ENCODE measurements at regions not wholly inside any gene's neighbourhood (a gene's known extent, or its start where the extent isn't known, plus 50 kb on each side); places are given as distances from the start of the nearest gene placed in this dataset.

DNA sequence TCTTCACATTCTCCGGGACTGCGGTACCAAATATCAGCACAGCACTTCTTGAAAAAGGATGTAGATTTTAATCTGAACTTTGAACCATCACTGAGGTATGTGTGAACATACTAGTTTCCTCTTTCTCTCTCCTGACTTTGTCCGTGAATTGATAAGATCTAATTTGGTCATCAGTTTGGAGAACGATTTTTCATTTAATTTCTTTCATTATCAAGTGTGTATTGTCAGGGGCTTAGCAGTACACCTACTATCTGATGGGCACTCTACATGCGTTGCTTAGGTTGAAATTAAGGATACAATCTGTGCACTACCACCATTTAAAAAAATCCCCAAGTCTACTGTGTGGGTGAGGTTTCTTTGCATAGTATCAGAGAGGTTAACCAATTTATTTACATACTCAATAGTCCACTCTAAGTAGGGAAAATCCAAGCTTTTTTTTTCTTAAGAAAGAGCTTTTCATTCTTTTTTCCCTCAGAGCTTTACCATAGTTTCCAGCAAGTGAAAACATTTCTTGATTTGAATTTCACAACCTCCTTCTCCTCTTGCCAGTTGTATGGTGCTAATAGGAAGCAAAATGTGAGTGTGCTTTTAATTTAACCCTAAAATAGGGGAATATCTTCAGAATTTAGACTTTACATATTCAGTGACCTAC is 105.4 kb upstream of the ESR1 start:
- DNase-seq (ENCODE audit: low spot score): no peak

DNA sequence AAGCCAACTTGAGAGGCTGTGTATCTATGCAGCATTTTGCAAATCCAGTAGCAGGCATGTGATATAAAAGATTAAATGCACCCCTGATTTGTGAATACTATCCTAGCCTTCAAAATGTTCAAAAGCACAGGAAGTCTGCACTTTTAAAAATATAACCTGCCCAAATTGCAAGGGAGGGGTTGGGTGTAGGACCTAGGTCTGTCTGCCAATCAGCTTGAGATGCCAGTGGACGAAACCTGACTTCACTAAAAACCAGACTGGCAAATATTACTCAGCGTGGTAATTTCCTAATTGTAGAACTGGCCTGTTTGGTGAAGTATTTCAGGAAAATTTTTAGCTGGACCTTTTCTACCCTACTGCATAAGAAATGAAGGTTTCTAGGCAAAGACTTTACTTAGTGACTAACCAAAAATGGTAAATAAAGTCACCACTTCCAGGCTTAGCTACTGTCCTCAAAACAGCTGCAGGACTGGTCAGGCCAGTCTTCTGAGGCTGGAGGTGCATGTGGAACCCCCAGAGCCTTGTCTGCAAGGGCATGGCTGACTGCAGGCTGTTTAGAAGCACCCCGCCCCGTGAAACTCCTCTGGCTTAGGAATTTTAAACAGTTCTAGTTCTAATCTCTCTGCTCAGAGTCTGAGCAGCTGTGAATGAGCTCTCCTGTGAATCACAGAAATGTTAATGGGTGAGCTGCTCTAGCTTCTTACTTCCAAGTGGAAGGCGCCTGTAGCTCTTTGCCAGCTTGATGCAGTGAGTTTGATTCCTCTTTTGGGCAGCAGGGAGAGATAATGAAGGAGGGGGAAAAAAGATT is 104.4 kb upstream of the ESR1 start:
- no peak for DNase-seq (ENCODE audit: low spot score)

- no peak for DNase-seq (ENCODE audit: low spot score)
Observed at GRCh38 chr6:151704383-151704782, 103.1 kb upstream of the ESR1 start.

- DNase-seq (ENCODE audit: low spot score): no peak
Observed at GRCh38 chr6:151705993-151706733, 101.3 kb upstream of the ESR1 start.

GRCh38 chr6:151709329-151709728 is 98.2 kb upstream of the ESR1 start:
- DNase-seq (ENCODE audit: low spot score): no peak

GRCh38 chr6:151716526-151716932 is 91.0 kb upstream of the ESR1 start:
- peak; percentile 64 for DNase-seq (ENCODE audit: low spot score)

DNA sequence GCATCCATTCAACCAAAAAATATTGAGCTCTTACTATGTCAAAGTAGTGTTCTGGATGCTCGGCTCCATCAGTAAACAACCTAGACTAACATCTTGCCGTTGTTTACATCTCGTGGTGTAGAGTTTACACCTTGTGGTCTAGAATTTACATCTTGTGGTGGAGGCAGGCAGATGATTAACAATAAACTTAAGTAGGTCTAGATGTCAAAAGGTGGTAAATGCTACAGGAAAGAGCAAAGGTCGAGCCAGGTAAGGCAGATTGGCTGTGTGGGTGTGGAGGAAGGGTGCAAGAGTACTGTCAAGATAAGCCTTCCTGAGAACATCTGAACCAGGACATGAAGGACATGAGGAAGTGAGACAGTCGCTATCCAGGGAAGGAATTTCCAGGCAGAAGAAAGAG is 88.4 kb upstream of the ESR1 start:
- no peak for DNase-seq (ENCODE audit: low spot score)

GRCh38 chr6:151721146-151721545 is 86.3 kb upstream of the ESR1 start:
- DNase-seq (ENCODE audit: low spot score): no peak

- DNase-seq (ENCODE audit: low spot score): no peak
Observed at GRCh38 chr6:151721671-151722070, 85.8 kb upstream of the ESR1 start.

DNA sequence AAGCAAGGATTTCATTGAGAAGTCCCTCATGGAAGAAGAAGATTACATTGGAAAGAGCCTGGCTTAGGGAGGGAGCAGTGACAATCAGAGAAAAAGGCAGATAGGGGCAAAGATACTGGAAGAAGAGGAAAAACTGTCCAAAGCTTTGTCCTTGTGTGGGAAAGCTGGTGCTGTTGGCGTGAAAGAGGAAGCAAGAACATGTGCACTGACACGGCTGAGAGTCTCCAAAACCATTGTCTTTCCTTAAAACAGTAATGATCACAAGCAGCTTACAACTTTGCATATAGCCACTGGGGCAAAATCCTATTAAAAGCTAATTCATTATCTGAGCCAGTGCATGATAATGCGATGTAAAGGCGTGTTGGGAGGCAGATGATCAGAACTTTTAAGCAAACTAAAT is 85.1 kb upstream of the ESR1 start:
- no peak for DNase-seq (ENCODE audit: low spot score)

GRCh38 chr6:151723152-151723551 is 84.3 kb upstream of the ESR1 start:
- no peak for DNase-seq (ENCODE audit: low spot score)

GRCh38 chr6:151729829-151730495 is 77.5 kb upstream of the ESR1 start:
- DNase-seq (ENCODE audit: low spot score): no peak

GRCh38 chr6:151730496-151730870 is 77.0 kb upstream of the ESR1 start:
- no peak for DNase-seq (ENCODE audit: low spot score)

DNA sequence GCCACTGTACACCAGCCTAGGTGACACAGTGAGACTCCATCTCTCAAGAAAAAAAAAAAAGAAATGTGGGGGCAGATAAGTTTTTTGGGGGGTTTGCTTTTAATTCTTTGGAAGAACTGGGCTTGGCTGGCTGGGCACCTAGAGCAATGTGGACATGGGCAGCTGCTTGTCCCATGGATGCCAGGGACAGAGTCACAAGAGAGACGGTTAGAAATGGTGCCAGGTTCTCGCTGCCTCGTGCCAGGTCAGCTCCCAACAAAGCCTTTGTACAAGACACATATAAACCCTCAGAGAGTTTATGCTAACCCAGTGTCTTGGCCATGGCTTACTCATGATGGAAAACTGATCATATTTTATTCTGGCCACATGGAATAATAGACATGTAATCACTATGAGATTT is 76.2 kb upstream of the ESR1 start:
- DNase-seq (ENCODE audit: low spot score): no peak

GRCh38 chr6:151733680-151734320 is 73.7 kb upstream of the ESR1 start:
- DNase-seq (ENCODE audit: low spot score): no peak

DNA sequence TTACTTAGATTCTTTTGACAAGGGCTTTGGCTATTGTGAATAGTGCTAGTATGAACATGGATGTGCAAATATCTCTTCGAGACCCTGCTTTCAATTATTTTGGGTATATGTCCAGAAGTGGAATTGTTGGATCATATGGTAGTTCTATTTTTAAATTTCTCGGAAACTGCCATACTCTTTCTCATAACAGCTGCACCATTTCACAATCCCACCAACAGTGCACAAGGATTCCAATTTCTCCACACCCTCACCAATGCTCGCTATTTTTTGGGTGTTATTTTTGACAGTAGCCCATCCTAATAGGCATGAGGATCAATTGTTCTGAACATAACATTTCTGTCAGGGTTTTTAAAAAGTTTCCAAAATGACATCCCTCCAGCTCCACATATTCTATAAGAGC is 69.2 kb upstream of the ESR1 start:
- no peak for DNase-seq (ENCODE audit: low spot score)

DNA sequence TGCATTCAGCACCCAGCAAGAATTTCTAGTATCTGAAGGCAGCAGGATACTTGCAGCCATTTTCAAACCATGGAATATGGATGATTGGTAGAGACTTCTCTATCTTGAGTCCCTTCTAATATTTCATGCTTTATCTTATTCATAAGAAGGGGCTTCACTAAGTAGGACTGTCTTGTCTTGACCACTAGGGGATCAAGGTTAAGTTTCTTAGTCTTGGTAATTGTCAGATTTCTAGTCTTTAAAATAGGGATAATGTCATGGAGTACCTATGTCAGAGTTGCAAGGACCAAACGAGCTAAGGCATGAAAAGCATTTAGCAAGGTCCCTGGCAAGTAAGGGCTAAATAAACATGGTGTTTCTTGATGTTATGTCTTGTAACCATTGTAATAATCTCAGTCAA is 68.5 kb upstream of the ESR1 start:
- DNase-seq (ENCODE audit: low spot score): no peak

GRCh38 chr6:151740820-151741219 is 66.7 kb upstream of the ESR1 start:
- DNase-seq (ENCODE audit: low spot score): no peak

DNA sequence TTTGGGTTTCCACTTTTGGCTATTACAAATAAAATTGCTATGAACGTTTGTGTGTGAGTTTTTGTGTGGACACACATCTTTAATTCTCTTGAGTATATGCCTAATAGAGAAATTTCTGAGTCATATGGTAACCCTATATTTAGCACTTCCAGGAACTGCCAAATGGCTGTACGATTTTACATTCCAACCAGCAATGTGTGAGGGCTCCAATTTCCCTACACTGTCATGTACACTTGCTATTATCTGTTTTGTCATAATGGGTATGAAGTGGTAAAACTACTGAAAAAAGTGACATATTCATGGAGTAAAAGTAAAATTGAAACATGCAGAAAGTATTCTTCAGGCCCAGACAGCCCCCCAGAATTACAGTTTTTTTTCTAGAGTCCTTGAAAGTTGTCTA is 59.6 kb upstream of the ESR1 start:
- DNase-seq (ENCODE audit: low spot score): no peak

DNA sequence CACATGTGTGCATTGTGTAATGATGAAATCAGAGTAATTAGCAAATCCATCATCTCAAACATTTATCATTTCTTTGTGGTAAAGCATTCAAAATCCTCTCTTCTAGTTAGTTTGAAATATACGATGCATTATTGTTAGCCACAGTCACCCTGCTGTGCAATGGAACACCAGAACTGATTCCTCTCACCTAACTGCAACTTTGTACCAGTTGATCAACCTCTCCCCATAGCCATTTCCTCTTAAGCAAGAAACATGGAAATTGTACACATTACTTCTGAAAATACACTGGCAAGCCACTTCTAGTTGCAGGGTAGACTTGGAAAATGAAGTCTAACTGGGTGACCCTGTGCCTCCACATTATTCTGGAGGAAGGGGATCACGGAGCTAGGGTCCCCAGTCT is 58.1 kb upstream of the ESR1 start:
- no peak for DNase-seq (ENCODE audit: low spot score)

DNA sequence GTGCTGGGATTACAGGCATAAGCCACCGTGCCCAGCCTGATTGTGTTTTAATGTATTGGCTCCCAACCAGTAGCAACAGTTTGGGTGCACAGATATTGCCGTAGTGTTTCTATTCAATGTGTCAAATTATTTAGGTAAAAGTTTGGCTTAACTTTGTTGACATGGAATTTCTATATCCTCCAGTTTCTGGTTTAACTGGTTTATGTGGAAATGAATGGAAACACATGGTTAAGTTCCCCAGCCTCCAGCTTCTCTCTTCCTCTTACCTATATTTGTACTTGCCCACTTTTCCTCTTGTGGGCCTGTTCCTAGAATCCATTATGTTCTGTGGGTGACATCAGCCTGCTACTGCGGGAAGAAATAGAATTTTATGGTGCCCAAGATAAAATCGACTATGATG is 53.9 kb upstream of the ESR1 start:
- DNase-seq (ENCODE audit: low spot score): no peak

DNA sequence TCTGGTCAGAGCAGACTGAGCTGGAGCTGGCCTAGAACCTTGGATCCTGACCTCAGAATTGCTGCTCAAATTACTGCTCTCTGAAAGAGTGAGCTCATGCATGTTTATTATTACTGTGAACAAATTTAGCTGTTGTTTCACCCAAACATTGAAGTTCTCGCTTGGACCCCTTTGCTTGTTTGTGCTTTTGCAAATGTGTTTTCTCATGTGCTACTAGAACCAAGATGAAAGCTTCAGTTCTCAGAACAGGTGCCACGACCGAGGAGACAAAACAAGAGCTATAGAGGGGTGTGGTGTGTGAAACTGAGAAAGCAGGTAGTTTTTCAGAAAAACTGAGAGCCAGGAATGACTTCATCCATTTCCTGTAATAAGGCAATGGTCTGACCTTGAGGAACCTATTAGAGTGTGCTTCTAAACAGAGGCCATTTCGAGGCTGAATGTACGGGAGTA is 50.0 kb upstream of the ESR1 start:
- DNase-seq (ENCODE audit: low spot score): no peak

Data from ureter (tissue), 1 donor.